ENCODE measurements at regions not wholly inside any gene's neighbourhood (a gene's known extent, or its start where the extent isn't known, plus 50 kb on each side); places are given as distances from the start of the nearest gene placed in this dataset.

- no peak for TF ChIP-seq CTCF (IDR thresholded peaks at IDR 0.05; ENCODE audit: unreplicated experiment)
- Mint-ChIP-seq H3K36me3 (no peaks in the 10 kb centered on the region), H3K4me1 (peaks cover 11% of the 10 kb centered on the region), H3K9me3 (peaks cover 6% of the 10 kb centered on the region), H3K4me3 (no peak overlapping the region), H3K27me3 (ENCODE audit: low read depth) (no peaks in the 10 kb centered on the region), H3K27ac (no peak overlapping the region)
- DNase-seq (ENCODE audit: low spot score in 2 of 2, unreplicated experiment in 2 of 2) = no peak
These were observed 465.2 kb downstream of the KCTD12 start for GRCh38 chr13:76421011-76421410.

GRCh38 chr13:76418404-76418803 is 467.8 kb downstream of the KCTD12 start:
- H3K4me3 Mint-ChIP-seq = no peak overlapping the region
- no peaks in the 10 kb centered on the region for H3K27me3 Mint-ChIP-seq (ENCODE audit: low read depth)
- no peak overlapping the region for H3K27ac Mint-ChIP-seq
- peaks cover 11% of the 10 kb centered on the region for H3K4me1 Mint-ChIP-seq
- no peaks in the 10 kb centered on the region for H3K36me3 Mint-ChIP-seq
- no peak for DNase-seq (ENCODE audit: low spot score in 2 of 2, unreplicated experiment in 2 of 2)
- no peak for TF ChIP-seq CTCF (IDR thresholded peaks at IDR 0.05; ENCODE audit: unreplicated experiment)
- peaks cover 6% of the 10 kb centered on the region for H3K9me3 Mint-ChIP-seq

- H3K27ac Mint-ChIP-seq = no peak overlapping the region
These were observed 471.9 kb downstream of the KCTD12 start for GRCh38 chr13:76414320-76414719.

GRCh38 chr13:76406243-76406642 is 480.0 kb downstream of the KCTD12 start:
- no peak for DNase-seq (ENCODE audit: low spot score in 2 of 2, unreplicated experiment in 2 of 2)
- Mint-ChIP-seq H3K27ac (no peak overlapping the region), H3K9me3 (peaks cover 7% of the 10 kb centered on the region), H3K4me1 (peaks cover 8% of the 10 kb centered on the region), H3K36me3 (no peaks in the 10 kb centered on the region), H3K4me3 (no peak overlapping the region), H3K27me3 (ENCODE audit: low read depth) (no peaks in the 10 kb centered on the region)
- TF ChIP-seq CTCF (IDR thresholded peaks at IDR 0.05; ENCODE audit: unreplicated experiment) = no peak

More at GRCh38 chr13:76414320-76414719, 471.9 kb downstream of the KCTD12 start:
- DNase-seq (ENCODE audit: low spot score in 2 of 2, unreplicated experiment in 2 of 2) = no peak
- Mint-ChIP-seq H3K27me3 (ENCODE audit: low read depth) (no peaks in the 10 kb centered on the region), H3K9me3 (no peaks in the 10 kb centered on the region), H3K4me3 (no peak overlapping the region), H3K36me3 (no peaks in the 10 kb centered on the region), H3K4me1 (peaks cover 11% of the 10 kb centered on the region)
- TF ChIP-seq CTCF (IDR thresholded peaks at IDR 0.05; ENCODE audit: unreplicated experiment) = no peak

GRCh38 chr13:76398425-76398824 is 487.8 kb downstream of the KCTD12 start:
- H3K27ac Mint-ChIP-seq = no peak overlapping the region
- no peaks in the 10 kb centered on the region for H3K27me3 Mint-ChIP-seq (ENCODE audit: low read depth)
- TF ChIP-seq CTCF (IDR thresholded peaks at IDR 0.05; ENCODE audit: unreplicated experiment) = no peak
- peaks cover 1% of the 10 kb centered on the region for H3K4me1 Mint-ChIP-seq
- peaks cover 7% of the 10 kb centered on the region for H3K9me3 Mint-ChIP-seq
- H3K4me3 Mint-ChIP-seq = no peak overlapping the region
- no peak for DNase-seq (ENCODE audit: low spot score in 2 of 2, unreplicated experiment in 2 of 2)
- no peaks in the 10 kb centered on the region for H3K36me3 Mint-ChIP-seq

- H3K36me3 Mint-ChIP-seq = no peaks in the 10 kb centered on the region
These were observed 488.8 kb downstream of the KCTD12 start for GRCh38 chr13:76397413-76397812.

More at GRCh38 chr13:76397413-76397812, 488.8 kb downstream of the KCTD12 start:
- Mint-ChIP-seq H3K27ac (no peak overlapping the region), H3K4me1 (peaks cover 1% of the 10 kb centered on the region), H3K9me3 (peaks cover 7% of the 10 kb centered on the region), H3K4me3 (no peak overlapping the region), H3K27me3 (ENCODE audit: low read depth) (no peaks in the 10 kb centered on the region)
- TF ChIP-seq CTCF (IDR thresholded peaks at IDR 0.05; ENCODE audit: unreplicated experiment) = no peak
- DNase-seq (ENCODE audit: low spot score in 2 of 2, unreplicated experiment in 2 of 2) = no peak
